ENCODE measurements at regions not wholly inside any gene's neighbourhood (a gene's known extent, or its start where the extent isn't known, plus 50 kb on each side); places are given as distances from the start of the nearest gene placed in this dataset.

DNA sequence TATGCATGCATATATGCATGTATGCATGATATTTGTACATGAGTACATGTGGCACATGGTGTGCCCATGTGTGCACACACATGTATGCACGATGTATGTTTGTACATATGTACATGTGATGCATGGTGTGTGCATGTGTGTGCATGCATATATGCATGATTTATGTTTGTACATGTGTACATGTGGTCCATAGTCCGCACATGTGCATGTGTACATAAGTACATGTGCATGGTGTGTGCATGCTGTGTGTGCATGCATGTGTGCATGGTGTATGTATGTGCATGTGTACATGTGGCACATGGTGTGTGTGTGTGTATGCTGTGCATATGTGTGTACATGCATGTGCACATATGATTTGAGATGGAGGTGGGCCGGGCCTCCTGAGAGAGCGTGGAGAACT, 384.2 kb downstream of the TYW1 start:
- TF ChIP-seq POLR2A (IDR thresholded peaks at IDR 0.05; ENCODE audit: low read depth, low read length) (no peak), CEBPB (IDR thresholded peaks at IDR 0.05; ENCODE audit: low read depth, low read length) (no peak), BHLHE40 (IDR thresholded peaks at IDR 0.05; ENCODE audit: low read depth, low read length) (no peak), CHD1 (IDR thresholded peaks at IDR 0.05; ENCODE audit: low read depth, low read length) (no peak), FOS (IDR thresholded peaks at IDR 0.05; ENCODE audit: low read depth, low read length) (no peak)
- TF ChIP-seq, protein P1, sequence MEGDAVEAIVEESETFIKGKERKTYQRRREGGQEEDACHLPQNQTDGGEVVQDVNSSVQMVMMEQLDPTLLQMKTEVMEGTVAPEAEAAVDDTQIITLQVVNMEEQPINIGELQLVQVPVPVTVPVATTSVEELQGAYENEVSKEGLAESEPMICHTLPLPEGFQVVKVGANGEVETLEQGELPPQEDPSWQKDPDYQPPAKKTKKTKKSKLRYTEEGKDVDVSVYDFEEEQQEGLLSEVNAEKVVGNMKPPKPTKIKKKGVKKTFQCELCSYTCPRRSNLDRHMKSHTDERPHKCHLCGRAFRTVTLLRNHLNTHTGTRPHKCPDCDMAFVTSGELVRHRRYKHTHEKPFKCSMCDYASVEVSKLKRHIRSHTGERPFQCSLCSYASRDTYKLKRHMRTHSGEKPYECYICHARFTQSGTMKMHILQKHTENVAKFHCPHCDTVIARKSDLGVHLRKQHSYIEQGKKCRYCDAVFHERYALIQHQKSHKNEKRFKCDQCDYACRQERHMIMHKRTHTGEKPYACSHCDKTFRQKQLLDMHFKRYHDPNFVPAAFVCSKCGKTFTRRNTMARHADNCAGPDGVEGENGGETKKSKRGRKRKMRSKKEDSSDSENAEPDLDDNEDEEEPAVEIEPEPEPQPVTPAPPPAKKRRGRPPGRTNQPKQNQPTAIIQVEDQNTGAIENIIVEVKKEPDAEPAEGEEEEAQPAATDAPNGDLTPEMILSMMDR (conservative IDR thresholded peaks at IDR 0.05; ENCODE audit: low read depth, low read length): no peak

All from IMR-90 (cell line).